Astrocyte (in vitro differentiated cells and primary cell): ENCODE measurements at regions not wholly inside any gene's neighbourhood (a gene's known extent, or its start where the extent isn't known, plus 50 kb on each side); places are given as distances from the start of the nearest gene placed in this dataset.

Experiments used
- DNase-seq: peaks from one replicate; pipeline ENCODE4 v3.0.0-alpha.2; 2010; ENCODE audit warnings: low read depth
- FAIRE-seq: peaks from 2 replicates; lab custom pipeline; 2011; peaks lifted over from hg19 to GRCh38; lab: Jason Lieb, UNC
- H2AFZ ChIP-seq: 2 replicates; pipeline ENCODE4 v1.6.0; 2012; ENCODE audit warnings: low read depth, low read length, inconsistent platforms
- H3K27ac ChIP-seq: 2 replicates; pipeline ENCODE4 v1.5.1; 2011; ENCODE audit warnings: low read depth, low read length, inconsistent platforms
- H3K27me3 ChIP-seq: 2 replicates; pipeline ENCODE4 v1.6.0; 2011; ENCODE audit warnings: low read length, inconsistent platforms; ENCODE audit not compliant: insufficient read depth
- H3K36me3 ChIP-seq: 2 replicates; pipeline ENCODE4 v1.5.1; 2011; ENCODE audit warnings: low read length, inconsistent platforms; ENCODE audit not compliant: insufficient read depth
- H3K4me1 ChIP-seq: 2 replicates; pipeline ENCODE4 v1.5.1; 2011; ENCODE audit warnings: low read length, inconsistent platforms; ENCODE audit not compliant: insufficient read depth
- H3K4me2 ChIP-seq: 2 replicates; pipeline ENCODE4 v1.6.0; 2012; ENCODE audit warnings: low read length, inconsistent platforms
- H3K4me3 ChIP-seq: 2 replicates; pipeline ENCODE4 v1.5.1; 2011; ENCODE audit warnings: low read depth, mild to moderate bottlenecking, low read length, inconsistent platforms; ENCODE audit not compliant: insufficient read depth
- H3K79me2 ChIP-seq: 2 replicates; pipeline ENCODE4 v1.6.0; 2012; ENCODE audit warnings: mild to moderate bottlenecking, low read length, inconsistent platforms; ENCODE audit not compliant: insufficient read depth
- H3K9ac ChIP-seq: 2 replicates; pipeline ENCODE4 v1.6.0; 2012; ENCODE audit warnings: mild to moderate bottlenecking, low read length, inconsistent platforms
- H3K9me3 ChIP-seq: 2 replicates; pipeline ENCODE4 v1.5.1; 2012; ENCODE audit warnings: low read depth, mild to moderate bottlenecking, low read length, inconsistent platforms; ENCODE audit not compliant: insufficient read depth
- H4K20me1 ChIP-seq: 2 replicates; pipeline ENCODE4 v1.6.0; 2012; ENCODE audit warnings: low read length, inconsistent platforms; ENCODE audit not compliant: insufficient read depth
- H3K27ac Mint-ChIP-seq: one replicate; pipeline ENCODE4 v1.8.0; 2021; ENCODE audit warnings: mild to moderate bottlenecking, mixed read lengths; ENCODE audit not compliant: unreplicated experiment
- H3K27me3 Mint-ChIP-seq: one replicate; pipeline ENCODE4 v1.8.0; 2021; ENCODE audit warnings: low read depth, mixed read lengths; ENCODE audit not compliant: unreplicated experiment
- H3K36me3 Mint-ChIP-seq: one replicate; pipeline ENCODE4 v1.8.0; 2021; ENCODE audit warnings: low read depth, mixed read lengths; ENCODE audit not compliant: unreplicated experiment
- H3K4me1 Mint-ChIP-seq: one replicate; pipeline ENCODE4 v1.8.0; 2021; ENCODE audit warnings: low read depth, mixed read lengths; ENCODE audit not compliant: unreplicated experiment
- H3K4me3 Mint-ChIP-seq: one replicate; pipeline ENCODE4 v1.8.0; 2021; ENCODE audit warnings: mild to moderate bottlenecking, moderate library complexity, mixed read lengths; ENCODE audit not compliant: unreplicated experiment
- H3K9me3 Mint-ChIP-seq: one replicate; pipeline ENCODE4 v1.8.0; 2021; ENCODE audit warnings: mild to moderate bottlenecking, mixed read lengths; ENCODE audit not compliant: unreplicated experiment
- CTCF ChIP-seq: IDR thresholded peaks from 2 replicates; pipeline ENCODE4 v1.5.1; 2011; ENCODE audit warnings: low read depth, mild to moderate bottlenecking, inconsistent platforms, low read length, moderate library complexity; ENCODE audit not compliant: insufficient read depth
- EZH2 ChIP-seq: IDR thresholded peaks from 2 replicates; pipeline ENCODE4 v1.6.1; 2012; ENCODE audit warnings: mild to moderate bottlenecking, low read length, inconsistent platforms; ENCODE audit not compliant: insufficient read depth

DNA sequence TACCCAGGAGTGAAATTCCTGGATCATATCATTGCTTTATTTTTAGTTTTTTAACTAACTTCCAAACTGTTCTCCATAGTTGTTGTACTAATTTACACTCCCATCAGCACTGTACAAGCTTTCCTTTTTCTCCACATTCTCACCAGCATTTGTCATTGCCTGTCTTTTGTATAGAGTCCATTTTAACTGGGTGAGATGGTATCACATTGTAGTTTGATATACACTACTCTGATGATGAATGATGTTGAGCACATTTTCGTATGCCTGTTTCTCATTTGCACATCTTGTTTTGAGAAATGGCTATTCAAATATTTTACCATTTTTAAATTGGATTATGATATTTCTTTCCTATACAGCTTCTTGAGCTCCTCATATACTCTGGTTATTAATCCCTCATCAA is 1586.6 kb downstream of the SI start:
- Mint-ChIP-seq H3K27me3 (no peaks in the 10 kb centered on the region), H3K36me3 (no peaks in the 10 kb centered on the region), H3K4me1 (no peaks in the 10 kb centered on the region), H3K27ac (no peak overlapping the region), H3K4me3 (no peak overlapping the region), H3K9me3 (no peaks in the 10 kb centered on the region)
- no peak overlapping the region for H3K4me2 ChIP-seq
- no peak overlapping the region for H3K9ac ChIP-seq
- H3K27me3 ChIP-seq = no peaks in the 10 kb centered on the region
- no peak overlapping the region for H3K27ac ChIP-seq
- DNase-seq (no peak), FAIRE-seq (no peak)
- no peaks in the 10 kb centered on the region for H3K79me2 ChIP-seq
- H3K4me1 ChIP-seq = no peaks in the 10 kb centered on the region
- no peak overlapping the region for H3K4me3 ChIP-seq
- no peaks in the 10 kb centered on the region for H3K36me3 ChIP-seq
- no peaks in the 10 kb centered on the region for H4K20me1 ChIP-seq
- peaks cover 3% of the 10 kb centered on the region for H3K9me3 ChIP-seq
- H2AFZ ChIP-seq = no peak overlapping the region
- no peak for TF ChIP-seq EZH2
- TF ChIP-seq CTCF = no peak

GRCh38 chr3:163490119-163490518 is 1588.2 kb downstream of the SI start:
- Mint-ChIP-seq H3K36me3 (no peaks in the 10 kb centered on the region), H3K9me3 (no peaks in the 10 kb centered on the region), H3K27me3 (no peaks in the 10 kb centered on the region), H3K4me1 (no peaks in the 10 kb centered on the region), H3K27ac (no peak overlapping the region), H3K4me3 (no peak overlapping the region)
- Histone ChIP-seq H3K36me3 (no peaks in the 10 kb centered on the region), H3K4me1 (no peaks in the 10 kb centered on the region), H3K4me2 (no peak overlapping the region), H3K27me3 (no peaks in the 10 kb centered on the region), H3K4me3 (no peak overlapping the region), H4K20me1 (no peaks in the 10 kb centered on the region), H3K79me2 (no peaks in the 10 kb centered on the region), H2AFZ (no peak overlapping the region), H3K9me3 (peaks cover 3% of the 10 kb centered on the region), H3K9ac (no peak overlapping the region), H3K27ac (no peak overlapping the region)
- FAIRE-seq = no peak
- DNase-seq = no peak
- TF ChIP-seq EZH2 (no peak), CTCF (peak; percentile 15)

- no peak overlapping the region for H3K27ac ChIP-seq
- H3K9me3 ChIP-seq = no peaks in the 10 kb centered on the region
- no peak overlapping the region for H2AFZ ChIP-seq
- H3K79me2 ChIP-seq = no peaks in the 10 kb centered on the region
- H3K36me3 Mint-ChIP-seq = no peaks in the 10 kb centered on the region
- H3K4me3 Mint-ChIP-seq = no peak overlapping the region
- H3K27me3 ChIP-seq = no peaks in the 10 kb centered on the region
- TF ChIP-seq CTCF (no peak), EZH2 (no peak)
- H3K27ac Mint-ChIP-seq = no peak overlapping the region
- H3K4me3 ChIP-seq = no peak overlapping the region
- H3K36me3 ChIP-seq = no peaks in the 10 kb centered on the region
- H3K4me2 ChIP-seq = no peak overlapping the region
- no peaks in the 10 kb centered on the region for H3K4me1 ChIP-seq
- peaks cover 3% of the 10 kb centered on the region for H3K9me3 Mint-ChIP-seq
- no peaks in the 10 kb centered on the region for H4K20me1 ChIP-seq
- DNase-seq (no peak), FAIRE-seq (no peak)
- no peaks in the 10 kb centered on the region for H3K4me1 Mint-ChIP-seq
- no peaks in the 10 kb centered on the region for H3K27me3 Mint-ChIP-seq
- H3K9ac ChIP-seq = no peak overlapping the region
These were observed 1595.6 kb downstream of the SI start for GRCh38 chr3:163482695-163483094.
